GM12878 (cell line): ENCODE measurements at regions not wholly inside any gene's neighbourhood (a gene's known extent, or its start where the extent isn't known, plus 50 kb on each side); places are given as distances from the start of the nearest gene placed in this dataset.

Experiments
- ATAC-seq: fragments of 200-7000 bp; cut with Tn5 transposase; 3 replicates; pipeline ENCODE4 v1.9.1; 2020; ENCODE audit warnings: mild to moderate bottlenecking, moderate library complexity
- BruUV-seq: library from RNA; stranded (reverse); fragments of 400-500 nt; replicated peaks from 2 replicates; lab custom pipeline; 2021; lab: Mats Ljungman, UMichigan
- CTCF ChIA-PET: fragments of 300-600 bp; sonication (Branson Sonifier 250); formaldehyde crosslinking; extraction: SDS; loops from one replicate; lab custom pipeline; 2021; ENCODE audit warnings: inconsistent platforms; lab: Yijun Ruan, JAX
- POLR2A ChIA-PET: fragments of 350-600 bp; formaldehyde crosslinking; extraction: SDS; loops from one replicate; lab custom pipeline; 2021; ENCODE audit warnings: inconsistent platforms; lab: Charles Lee
- RAD21 ChIA-PET: fragments of 300-600 bp; sonication (Branson Sonifier 250); formaldehyde crosslinking; loops from one replicate; lab custom pipeline; 2023; ENCODE audit warnings: antibody characterized with exemption; ENCODE audit not compliant: unreplicated experiment; lab: Charles Lee
- SMC1A ChIA-PET: fragments of 300-600 bp; sonication (Branson Sonifier 250); formaldehyde crosslinking; loops from one replicate; lab custom pipeline; 2023; ENCODE audit not compliant: unreplicated experiment, uncharacterized antibody; lab: Charles Lee
- DNase-seq: peaks from one replicate; pipeline ENCODE4 v3.0.0-alpha.2; 2011; ENCODE audit warnings: low read depth, low spot score
- FAIRE-seq: peaks from 3 replicates; lab custom pipeline; 2011; peaks lifted over from hg19 to GRCh38; lab: Jason Lieb, UNC
- H2AFZ ChIP-seq: 2 replicates; pipeline ENCODE4 v1.6.0; 2011; ENCODE audit warnings: low read depth, low read length, control low read depth; ENCODE audit not compliant: control insufficient read depth
- H3K27ac ChIP-seq: 2 replicates; pipeline ENCODE4 v1.5.1; 2011; ENCODE audit warnings: control low read depth; ENCODE audit not compliant: control insufficient read depth, insufficient read depth
- H3K27me3 ChIP-seq, 2 experiments: replicated peaks in 1 of 2; 2 replicates each; pipeline versions ENCODE4 v1.6.0 to v1.6.1; 2011; ENCODE audit warnings: low read length in 1 of 2; ENCODE audit not compliant: control insufficient read depth in 2 of 2, insufficient read depth in 2 of 2
- H3K36me3 ChIP-seq, 2 experiments: 2 replicates each; pipeline ENCODE4 v1.5.1; 2011; ENCODE audit warnings: low read length in 1 of 2; ENCODE audit not compliant: control insufficient read depth in 2 of 2, insufficient read depth in 2 of 2
- H3K4me1 ChIP-seq: 2 replicates; pipeline ENCODE4 v1.6.1; 2011; ENCODE audit warnings: mild to moderate bottlenecking, low read length, moderate library complexity, mixed read lengths; ENCODE audit not compliant: control insufficient read depth, insufficient read depth
- H3K4me2 ChIP-seq: 2 replicates; pipeline ENCODE4 v1.6.0; 2011; ENCODE audit warnings: control low read depth; ENCODE audit not compliant: control insufficient read depth, insufficient read depth
- H3K4me3 ChIP-seq: fragments of 200-600 bp; sonication (generic); 2 replicates; pipeline ENCODE4 v1.5.1; 2016
- H3K79me2 ChIP-seq: 2 replicates; pipeline ENCODE4 v1.6.0; 2011; ENCODE audit warnings: low read length; ENCODE audit not compliant: control insufficient read depth, insufficient read depth
- H3K9ac ChIP-seq: 2 replicates; pipeline ENCODE4 v1.8.0; 2011; ENCODE audit warnings: low read length, control low read depth, mixed read lengths; ENCODE audit not compliant: control insufficient read depth, insufficient read depth
- H3K9me3 ChIP-seq: replicated peaks from 3 replicates; pipeline ENCODE4 v1.5.1; 2011; ENCODE audit warnings: mild to moderate bottlenecking, low read length; ENCODE audit not compliant: control insufficient read depth, insufficient read depth
- H4K20me1 ChIP-seq: 2 replicates; pipeline ENCODE4 v1.6.0; 2011; ENCODE audit not compliant: control insufficient read depth, insufficient read depth
- BHLHE40 ChIP-seq, 2 experiments: fragments of 450-650 bp in 1 of 2; IDR thresholded peaks; 2 replicates each; pipeline ENCODE4 v1.6.1; 2011 to 2017; ENCODE audit warnings: low read depth in 2 of 2, borderline replicate concordance in 1 of 2, improper control_type of control experiment in 1 of 2, low read length in 1 of 2, mild to moderate bottlenecking in 1 of 2
- MEF2A ChIP-seq: IDR thresholded peaks from 2 replicates; pipeline ENCODE4 v1.6.1; 2011; ENCODE audit warnings: low read depth, mild to moderate bottlenecking, low read length, moderate library complexity; ENCODE audit not compliant: insufficient read depth
- NBN ChIP-seq: fragments of 450-650 bp; IDR thresholded peaks from 2 replicates; pipeline ENCODE4 v1.6.1; 2016
- NFYB ChIP-seq: IDR thresholded peaks from 2 replicates; pipeline ENCODE4 v1.6.1; 2011; ENCODE audit warnings: low read depth, mild to moderate bottlenecking, low read length, improper control_type of control experiment, moderate library complexity; ENCODE audit not compliant: insufficient read depth
- WGBS: methylation state at CpG from one replicate; pipeline ENCODE4 v1.1.6; 2016; ENCODE audit warnings: low lambda C conversion rate; ENCODE audit not compliant: insufficient replicate concordance, insufficient coverage; ENCODE audit errors: missing lambda C conversion rate; 5-methylcytosine and 5-hydroxymethylcytosine counted together
- in situ Hi-C: fragments of 300-500 bp; cut with MboI; formaldehyde crosslinking; loops from 9 replicates; pipeline ENCODE4 v1.14.3; 2018; ENCODE audit warnings: mixed read lengths
- intact Hi-C: fragments of 100-400 bp; cut with micrococcal nuclease; formaldehyde crosslinking; loops from one replicate; pipeline ENCODE4 v1.14.2; 2022; ENCODE audit not compliant: unreplicated experiment
- TF ChIP-seq, protein P1 (sequence below): fragments of 450-650 bp; IDR thresholded peaks from 2 replicates; pipeline ENCODE4 v1.6.1; 2018; ENCODE audit warnings: mild to moderate bottlenecking, low read depth, moderate library complexity; ENCODE audit not compliant: partially characterized antibody
- TF ChIP-seq, protein P2 (sequence below): IDR thresholded peaks from 2 replicates; pipeline ENCODE4 v1.6.1; 2012; ENCODE audit warnings: low read depth, low read length, improper control_type of control experiment

DNA sequence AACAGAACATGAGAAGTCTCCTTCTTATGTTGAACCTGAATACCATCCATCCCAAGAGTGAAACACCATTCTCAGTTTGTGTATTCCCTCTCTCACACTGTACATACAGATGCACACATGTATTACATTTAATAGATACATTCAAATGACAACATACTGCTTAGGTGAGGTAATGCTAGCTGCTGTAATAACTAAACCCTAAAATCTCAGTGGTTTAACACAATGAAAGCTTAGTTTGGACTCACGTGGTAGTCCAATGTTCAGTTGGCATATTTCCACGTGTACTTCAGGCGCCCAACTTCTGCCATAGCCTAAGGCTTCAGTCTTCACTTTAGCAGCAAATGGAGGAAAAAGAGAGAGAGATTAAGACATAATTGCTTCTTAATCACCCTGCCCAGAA is 351.1 kb upstream of the PMFBP1 start (continued):
- TF ChIP-seq, protein P1, sequence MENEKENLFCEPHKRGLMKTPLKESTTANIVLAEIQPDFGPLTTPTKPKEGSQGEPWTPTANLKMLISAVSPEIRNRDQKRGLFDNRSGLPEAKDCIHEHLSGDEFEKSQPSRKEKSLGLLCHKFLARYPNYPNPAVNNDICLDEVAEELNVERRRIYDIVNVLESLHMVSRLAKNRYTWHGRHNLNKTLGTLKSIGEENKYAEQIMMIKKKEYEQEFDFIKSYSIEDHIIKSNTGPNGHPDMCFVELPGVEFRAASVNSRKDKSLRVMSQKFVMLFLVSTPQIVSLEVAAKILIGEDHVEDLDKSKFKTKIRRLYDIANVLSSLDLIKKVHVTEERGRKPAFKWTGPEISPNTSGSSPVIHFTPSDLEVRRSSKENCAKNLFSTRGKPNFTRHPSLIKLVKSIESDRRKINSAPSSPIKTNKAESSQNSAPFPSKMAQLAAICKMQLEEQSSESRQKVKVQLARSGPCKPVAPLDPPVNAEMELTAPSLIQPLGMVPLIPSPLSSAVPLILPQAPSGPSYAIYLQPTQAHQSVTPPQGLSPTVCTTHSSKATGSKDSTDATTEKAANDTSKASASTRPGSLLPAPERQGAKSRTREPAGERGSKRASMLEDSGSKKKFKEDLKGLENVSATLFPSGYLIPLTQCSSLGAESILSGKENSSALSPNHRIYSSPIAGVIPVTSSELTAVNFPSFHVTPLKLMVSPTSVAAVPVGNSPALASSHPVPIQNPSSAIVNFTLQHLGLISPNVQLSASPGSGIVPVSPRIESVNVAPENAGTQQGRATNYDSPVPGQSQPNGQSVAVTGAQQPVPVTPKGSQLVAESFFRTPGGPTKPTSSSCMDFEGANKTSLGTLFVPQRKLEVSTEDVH: no peak
- TF ChIP-seq MEF2A (no peak), NFYB (no peak)

DNA sequence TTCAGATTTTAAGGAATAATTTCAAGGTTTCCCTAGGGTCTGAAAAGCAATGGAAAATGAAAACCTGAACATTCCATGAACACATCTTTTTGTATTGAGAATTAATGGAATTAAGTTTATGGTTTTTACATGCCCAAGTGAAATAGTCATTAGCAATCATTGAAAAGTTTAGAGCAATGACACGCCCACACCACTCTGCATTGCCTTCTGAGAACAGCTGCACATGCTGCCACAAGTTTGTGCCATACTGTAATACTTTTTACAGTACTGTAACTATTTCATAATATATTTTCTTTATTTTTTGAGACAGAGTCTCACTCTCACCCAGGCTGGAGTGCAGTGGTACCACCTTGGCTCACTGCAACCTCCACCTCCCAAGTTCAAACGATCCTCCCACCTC is 345.2 kb upstream of the PMFBP1 start:
- no peaks in the 10 kb centered on the region for H3K79me2 ChIP-seq
- no peak for TF ChIP-seq NBN
- TF ChIP-seq BHLHE40 (IDR thresholded peaks at IDR 0.05; ENCODE audit: borderline replicate concordance in 1 of 2, low read depth in 2 of 2, low read length in 1 of 2): no peak
- TF ChIP-seq, protein P2, sequence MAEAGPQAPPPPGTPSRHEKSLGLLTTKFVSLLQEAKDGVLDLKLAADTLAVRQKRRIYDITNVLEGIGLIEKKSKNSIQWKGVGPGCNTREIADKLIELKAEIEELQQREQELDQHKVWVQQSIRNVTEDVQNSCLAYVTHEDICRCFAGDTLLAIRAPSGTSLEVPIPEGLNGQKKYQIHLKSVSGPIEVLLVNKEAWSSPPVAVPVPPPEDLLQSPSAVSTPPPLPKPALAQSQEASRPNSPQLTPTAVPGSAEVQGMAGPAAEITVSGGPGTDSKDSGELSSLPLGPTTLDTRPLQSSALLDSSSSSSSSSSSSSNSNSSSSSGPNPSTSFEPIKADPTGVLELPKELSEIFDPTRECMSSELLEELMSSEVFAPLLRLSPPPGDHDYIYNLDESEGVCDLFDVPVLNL: no peak
- BruUV-seq: no TSS peak
- intact Hi-C loops (no loop called here), in situ Hi-C loops (no loop called here)
- H2AFZ ChIP-seq: no peak overlapping the region
- no peaks in the 10 kb centered on the region for H3K27me3 ChIP-seq
- H4K20me1 ChIP-seq: no peaks in the 10 kb centered on the region
- no peak for FAIRE-seq
- ChIA-PET SMC1A (interaction anchor here (0.7 kb wide), 1 partner anchor 14 kb away, joined by 3 read pairs; no protein-coding TSS in a partner anchor), RAD21 (interaction anchor here (1.2 kb wide), 1 partner anchor 15 kb away, joined by 3 read pairs; no protein-coding TSS in a partner anchor), CTCF (no interaction called here), POLR2A (no interaction called here)
- H3K4me3 ChIP-seq: no peak overlapping the region
- WGBS: 98% methylated on average over 2 of the region's 2 CpGs
- H3K27ac ChIP-seq: no peak overlapping the region
- H3K36me3 ChIP-seq: no peaks in the 10 kb centered on the region; a peak in 1 of 4 replicates
- no peak for DNase-seq
- no peak for ATAC-seq
- H3K4me1 ChIP-seq: no peaks in the 10 kb centered on the region
- no peak overlapping the region for H3K9ac ChIP-seq
- H3K4me2 ChIP-seq: no peak overlapping the region
- H3K9me3 ChIP-seq: peaks cover 2% of the 10 kb centered on the region; the same call in 1 of the 3 replicates
